Stimulated activated naive CD8-positive, alpha-beta T cell treated with anti-CD3 and anti-CD28 coated beads, Interleukin-15, Interleukin-2, amounts not matched to agents 100 ng/mL and 50 ng/mL, for 24 hours (primary cell): ENCODE measurements at regions not wholly inside any gene's neighbourhood (a gene's known extent, or its start where the extent isn't known, plus 50 kb on each side); places are given as distances from the start of the nearest gene placed in this dataset.

Experiments
- H3K27ac Mint-ChIP-seq: one replicate; pipeline ENCODE4 v1.8.0; 2021; ENCODE audit warnings: mild to moderate bottlenecking, mixed read lengths
- H3K27me3 Mint-ChIP-seq: one replicate; pipeline ENCODE4 v1.8.0; 2021; ENCODE audit warnings: mixed read lengths
- H3K36me3 Mint-ChIP-seq: one replicate; pipeline ENCODE4 v1.8.0; 2021; ENCODE audit warnings: low read depth, mixed read lengths
- H3K4me1 Mint-ChIP-seq: one replicate; pipeline ENCODE4 v1.8.0; 2021; ENCODE audit warnings: low read depth, mixed read lengths
- H3K4me3 Mint-ChIP-seq: one replicate; pipeline ENCODE4 v1.8.0; 2021; ENCODE audit warnings: mild to moderate bottlenecking, mixed read lengths
- H3K9me3 Mint-ChIP-seq: one replicate; pipeline ENCODE4 v1.8.0; 2021; ENCODE audit warnings: mixed read lengths

DNA sequence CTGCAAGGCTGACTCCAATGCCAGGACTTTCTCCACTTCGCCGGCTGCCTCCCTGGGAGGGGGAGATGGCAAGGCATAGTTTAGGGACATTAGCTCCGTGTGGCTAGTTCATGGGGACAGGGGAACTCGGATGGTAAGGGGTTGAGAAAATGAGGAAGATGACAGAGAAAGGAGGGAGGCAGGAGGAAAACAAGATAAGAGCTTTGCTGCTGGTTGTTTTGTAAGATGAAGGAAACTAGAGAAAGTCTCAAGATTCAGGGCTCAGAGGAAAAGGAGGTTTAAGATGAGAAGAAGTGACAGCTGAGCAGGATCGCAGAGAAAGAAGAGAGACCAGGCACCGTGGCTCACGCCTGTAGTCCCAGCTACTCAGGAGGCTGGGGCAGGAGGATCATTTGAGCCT is 180.9 kb upstream of the RREB1 start:
- no peaks in the 10 kb centered on the region for H3K36me3 Mint-ChIP-seq
- no peak overlapping the region for H3K27ac Mint-ChIP-seq
- peaks cover under 1% of the 10 kb centered on the region for H3K9me3 Mint-ChIP-seq
- H3K4me3 Mint-ChIP-seq, result no peak overlapping the region
- H3K27me3 Mint-ChIP-seq, result peaks cover 11% of the 10 kb centered on the region
- H3K4me1 Mint-ChIP-seq, result no peaks in the 10 kb centered on the region

GRCh38 chr6:6927521-6928361 is 180.0 kb upstream of the RREB1 start:
- H3K27ac Mint-ChIP-seq, result no peak overlapping the region
- no peak overlapping the region for H3K4me3 Mint-ChIP-seq

GRCh38 chr6:6930223-6930880 is 177.4 kb upstream of the RREB1 start:
- H3K36me3 Mint-ChIP-seq, result no peaks in the 10 kb centered on the region

More at GRCh38 chr6:6927521-6928361, 180.0 kb upstream of the RREB1 start:
- Mint-ChIP-seq H3K36me3 (no peaks in the 10 kb centered on the region), H3K9me3 (no peaks in the 10 kb centered on the region), H3K27me3 (peaks cover 11% of the 10 kb centered on the region), H3K4me1 (no peaks in the 10 kb centered on the region)

GRCh38 chr6:6931071-6932025 is 176.4 kb upstream of the RREB1 start:
- no peak overlapping the region for H3K27ac Mint-ChIP-seq
- H3K4me3 Mint-ChIP-seq, result no peak overlapping the region

More at GRCh38 chr6:6930223-6930880, 177.4 kb upstream of the RREB1 start:
- Mint-ChIP-seq H3K27me3 (peaks cover 11% of the 10 kb centered on the region), H3K4me1 (no peaks in the 10 kb centered on the region), H3K27ac (no peak overlapping the region), H3K9me3 (no peaks in the 10 kb centered on the region), H3K4me3 (no peak overlapping the region)

GRCh38 chr6:6932341-6932740 is 175.4 kb upstream of the RREB1 start:
- Mint-ChIP-seq H3K27me3 (peaks cover 6% of the 10 kb centered on the region), H3K4me1 (no peaks in the 10 kb centered on the region), H3K36me3 (no peaks in the 10 kb centered on the region), H3K4me3 (no peak overlapping the region), H3K9me3 (no peaks in the 10 kb centered on the region), H3K27ac (no peak overlapping the region)

More at GRCh38 chr6:6931071-6932025, 176.4 kb upstream of the RREB1 start:
- no peaks in the 10 kb centered on the region for H3K36me3 Mint-ChIP-seq
- H3K9me3 Mint-ChIP-seq, result no peaks in the 10 kb centered on the region
- no peaks in the 10 kb centered on the region for H3K4me1 Mint-ChIP-seq
- peaks cover 11% of the 10 kb centered on the region for H3K27me3 Mint-ChIP-seq

- no peaks in the 10 kb centered on the region for H3K4me1 Mint-ChIP-seq
- H3K9me3 Mint-ChIP-seq, result no peaks in the 10 kb centered on the region
- H3K36me3 Mint-ChIP-seq, result no peaks in the 10 kb centered on the region
- peaks cover 6% of the 10 kb centered on the region for H3K27me3 Mint-ChIP-seq
- H3K27ac Mint-ChIP-seq, result no peak overlapping the region
- H3K4me3 Mint-ChIP-seq, result no peak overlapping the region
Measured at GRCh38 chr6:6932968-6933367, 174.8 kb upstream of the RREB1 start.

GRCh38 chr6:6940031-6941025 is 167.4 kb upstream of the RREB1 start:
- Mint-ChIP-seq H3K4me3 (no peak overlapping the region), H3K27me3 (no peaks in the 10 kb centered on the region), H3K9me3 (no peaks in the 10 kb centered on the region), H3K27ac (no peak overlapping the region), H3K36me3 (no peaks in the 10 kb centered on the region), H3K4me1 (peaks cover 15% of the 10 kb centered on the region)

DNA sequence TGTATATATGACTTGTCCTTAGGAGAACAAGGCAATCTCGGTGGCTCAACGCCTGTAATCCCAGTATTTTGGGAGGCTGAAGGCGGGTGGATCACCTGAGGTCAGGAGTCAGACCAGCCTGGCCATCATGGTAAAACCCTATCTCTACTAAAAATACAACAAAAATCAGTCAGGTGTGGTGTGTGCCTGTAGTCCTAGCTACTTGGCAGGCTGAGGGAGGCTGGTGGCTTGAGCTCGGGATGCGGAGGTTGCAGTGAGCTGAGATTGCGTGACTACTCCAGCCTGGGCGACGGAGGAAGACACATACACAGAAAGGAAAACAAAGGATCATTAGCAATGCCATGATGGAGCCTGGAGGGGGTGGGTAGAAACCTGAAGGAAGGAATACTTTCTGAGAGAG is 166.6 kb upstream of the RREB1 start:
- no peaks in the 10 kb centered on the region for H3K27me3 Mint-ChIP-seq
- H3K9me3 Mint-ChIP-seq, result no peaks in the 10 kb centered on the region
- H3K4me3 Mint-ChIP-seq, result no peak overlapping the region
- H3K4me1 Mint-ChIP-seq, result peaks cover 15% of the 10 kb centered on the region
- no peak overlapping the region for H3K27ac Mint-ChIP-seq
- no peaks in the 10 kb centered on the region for H3K36me3 Mint-ChIP-seq

DNA sequence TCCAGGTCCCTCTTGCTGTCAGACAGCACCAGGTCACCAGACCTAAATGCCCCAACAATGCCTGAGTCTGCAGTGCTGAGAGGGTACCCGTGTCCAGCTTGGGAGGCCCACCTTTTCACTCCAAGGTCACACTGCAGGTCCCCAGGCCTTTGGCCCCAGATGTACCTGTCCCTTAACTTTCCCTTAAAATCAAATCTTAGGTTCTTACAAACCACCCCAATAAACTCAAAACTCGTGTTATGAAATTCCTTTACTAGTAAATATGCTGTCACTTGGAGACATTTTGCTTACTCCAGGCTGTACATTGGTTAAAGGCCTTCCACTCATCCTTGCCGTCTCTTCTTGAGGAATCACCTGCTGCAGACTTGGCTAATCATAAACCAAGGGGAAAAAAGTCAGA is 165.7 kb upstream of the RREB1 start:
- Mint-ChIP-seq H3K27ac (no peak overlapping the region), H3K36me3 (no peaks in the 10 kb centered on the region), H3K4me3 (no peak overlapping the region), H3K9me3 (no peaks in the 10 kb centered on the region), H3K4me1 (peaks cover 15% of the 10 kb centered on the region), H3K27me3 (no peaks in the 10 kb centered on the region)

- Mint-ChIP-seq H3K27me3 (no peaks in the 10 kb centered on the region), H3K36me3 (no peaks in the 10 kb centered on the region), H3K4me3 (peak overlapping the region; percentile 40), H3K27ac (peak overlapping the region; percentile 66), H3K4me1 (peaks cover 15% of the 10 kb centered on the region), H3K9me3 (no peaks in the 10 kb centered on the region)
Measured at GRCh38 chr6:6942831-6943230, 164.9 kb upstream of the RREB1 start.

- H3K4me3 Mint-ChIP-seq, result peak overlapping the region; percentile 40
- H3K9me3 Mint-ChIP-seq, result no peaks in the 10 kb centered on the region
- H3K27ac Mint-ChIP-seq, result peak overlapping the region; percentile 66
- peaks cover 15% of the 10 kb centered on the region for H3K4me1 Mint-ChIP-seq
- no peaks in the 10 kb centered on the region for H3K27me3 Mint-ChIP-seq
- no peaks in the 10 kb centered on the region for H3K36me3 Mint-ChIP-seq
Measured at GRCh38 chr6:6943421-6943820, 164.3 kb upstream of the RREB1 start.

DNA sequence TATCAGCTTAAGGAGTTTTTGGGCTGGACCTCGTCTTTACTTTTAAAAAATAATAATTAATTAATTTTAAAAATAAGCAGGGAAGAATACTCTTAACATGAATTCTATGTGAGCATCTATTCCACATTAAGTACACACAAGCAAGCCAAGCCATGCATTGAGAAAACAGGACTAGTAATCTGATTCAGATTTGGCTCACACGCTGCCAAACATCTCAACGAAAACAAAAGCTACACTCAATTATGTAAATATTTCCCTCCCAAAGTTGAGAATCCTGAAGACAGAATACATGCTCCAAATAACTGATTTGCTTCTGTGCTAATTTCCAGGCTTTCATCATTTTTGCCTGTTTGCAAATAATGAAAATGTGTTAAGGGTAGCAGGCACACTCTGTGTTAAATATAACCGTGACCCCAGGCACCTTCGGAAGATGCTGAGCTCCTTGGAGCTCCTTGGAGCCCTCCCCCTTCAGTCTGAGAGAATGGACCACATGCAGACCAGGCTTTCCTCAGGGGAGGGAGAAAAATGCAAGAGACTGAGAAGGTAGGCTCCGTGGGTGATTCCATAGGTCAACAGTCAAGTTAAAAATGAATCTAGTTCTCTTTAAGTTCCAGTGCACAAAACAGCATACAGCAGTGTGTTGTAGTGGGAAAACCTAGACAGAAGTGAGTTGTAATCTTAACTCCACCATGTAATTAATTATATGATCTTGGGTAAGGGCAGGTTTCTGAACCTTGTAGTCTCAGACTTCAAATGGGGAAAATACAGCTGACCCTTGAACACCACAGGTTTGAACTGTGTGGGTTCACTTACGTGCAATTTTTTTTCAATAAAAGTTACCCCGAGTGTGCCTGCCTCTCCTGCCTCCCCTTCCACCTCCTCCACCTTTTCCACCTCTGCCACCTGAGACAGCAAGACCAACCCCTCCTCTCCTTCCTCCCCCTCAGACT is 161.3 kb upstream of the RREB1 start:
- no peaks in the 10 kb centered on the region for H3K27me3 Mint-ChIP-seq
- H3K36me3 Mint-ChIP-seq, result no peaks in the 10 kb centered on the region
- H3K4me1 Mint-ChIP-seq, result peaks cover 15% of the 10 kb centered on the region
- H3K9me3 Mint-ChIP-seq, result peaks cover 8% of the 10 kb centered on the region
- H3K4me3 Mint-ChIP-seq, result no peak overlapping the region
- no peak overlapping the region for H3K27ac Mint-ChIP-seq
